SJSA1 (cell line): ENCODE measurements at regions not wholly inside any gene's neighbourhood (a gene's known extent, or its start where the extent isn't known, plus 50 kb on each side); places are given as distances from the start of the nearest gene placed in this dataset.

Experiments used
- DNase-seq, 2 experiments: peaks; one replicate each; pipeline ENCODE4 v3.0.0-alpha.2; 2015 to 2020; ENCODE audit warnings: low spot score in 2 of 2, low read depth in 1 of 2
- H3K27ac ChIP-seq: fragments of 250-450 bp; sonication (Bioruptor Pico); 2 replicates; pipeline ENCODE4 v1.5.1; 2020; ENCODE audit warnings: mild to moderate bottlenecking, moderate library complexity
- H3K27me3 ChIP-seq: fragments of 250-450 bp; sonication (Bioruptor Pico); replicated peaks from 2 replicates; pipeline ENCODE4 v1.5.1; 2020; ENCODE audit warnings: mild to moderate bottlenecking, moderate library complexity
- H3K36me3 ChIP-seq: fragments of 250-450 bp; sonication (Bioruptor Pico); 2 replicates; pipeline ENCODE4 v1.5.1; 2020; ENCODE audit warnings: mild to moderate bottlenecking
- H3K4me1 ChIP-seq: fragments of 250-450 bp; sonication (Bioruptor Pico); replicated peaks from 2 replicates; pipeline ENCODE4 v1.6.1; 2021; ENCODE audit warnings: mild to moderate bottlenecking
- H3K4me3 ChIP-seq: fragments of 250-450 bp; sonication (Bioruptor Pico); 2 replicates; pipeline ENCODE4 v1.5.1; 2020; ENCODE audit warnings: mild to moderate bottlenecking
- H3K9me3 ChIP-seq: fragments of 250-450 bp; sonication (Bioruptor Pico); replicated peaks from 2 replicates; pipeline ENCODE4 v1.5.1; 2020; ENCODE audit warnings: mild to moderate bottlenecking

DNA sequence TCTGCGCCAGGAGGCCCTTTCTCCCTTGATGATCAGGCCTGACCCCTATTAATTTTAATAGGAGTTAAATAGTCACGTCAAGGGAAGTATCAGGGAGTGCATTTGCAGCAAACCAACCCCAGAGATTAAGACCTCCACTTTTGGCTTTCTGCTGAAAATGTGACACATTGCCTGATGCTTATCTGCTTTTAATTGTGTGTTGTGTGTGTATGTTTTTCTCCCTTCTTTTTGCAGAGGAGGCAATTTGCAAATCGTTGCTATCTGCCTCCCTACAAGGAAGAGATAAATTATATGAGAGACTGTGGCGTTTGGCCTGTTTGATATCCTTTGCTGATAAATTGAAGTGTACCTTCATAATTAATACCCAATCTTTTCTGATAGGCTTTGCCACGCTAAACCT, 822.9 kb downstream of the VRK1 start:
- no peaks in the 10 kb centered on the region for H3K27me3 ChIP-seq
- H3K36me3 ChIP-seq = no peaks in the 10 kb centered on the region
- H3K4me1 ChIP-seq = no peaks in the 10 kb centered on the region
- H3K27ac ChIP-seq = no peak overlapping the region
- no peak for DNase-seq
- no peak overlapping the region for H3K4me3 ChIP-seq
- H3K9me3 ChIP-seq = no peaks in the 10 kb centered on the region

GRCh38 chr14:97624985-97625384, 827.8 kb downstream of the VRK1 start:
- H3K4me1 ChIP-seq = no peaks in the 10 kb centered on the region
- no peak for DNase-seq
- no peaks in the 10 kb centered on the region for H3K36me3 ChIP-seq
- no peaks in the 10 kb centered on the region for H3K9me3 ChIP-seq
- no peak overlapping the region for H3K27ac ChIP-seq
- no peak overlapping the region for H3K4me3 ChIP-seq
- H3K27me3 ChIP-seq = no peaks in the 10 kb centered on the region

GRCh38 chr14:97625477-97625876, 828.3 kb downstream of the VRK1 start:
- H3K27ac ChIP-seq = no peak overlapping the region
- H3K4me1 ChIP-seq = no peaks in the 10 kb centered on the region
- H3K9me3 ChIP-seq = no peaks in the 10 kb centered on the region
- no peaks in the 10 kb centered on the region for H3K27me3 ChIP-seq
- DNase-seq = no peak
- no peak overlapping the region for H3K4me3 ChIP-seq
- H3K36me3 ChIP-seq = no peaks in the 10 kb centered on the region

DNA sequence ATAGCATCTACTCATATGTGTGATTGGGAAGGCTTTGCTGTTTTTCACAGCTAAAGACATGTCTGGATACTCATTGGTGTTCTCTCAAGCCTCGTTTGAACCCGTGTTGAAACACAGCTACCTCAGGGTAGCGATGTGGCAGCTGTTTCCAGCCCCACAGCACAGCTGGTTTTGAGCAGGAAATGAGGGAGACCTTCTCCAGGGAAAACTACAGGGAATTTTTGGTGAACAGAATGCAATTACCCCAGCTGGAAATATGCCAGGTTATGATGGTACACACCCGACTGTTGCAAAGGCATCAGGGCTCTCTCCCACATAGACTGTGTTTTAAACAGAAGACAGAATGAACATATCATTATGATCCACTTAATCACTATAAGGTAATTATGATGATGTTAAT, 828.9 kb downstream of the VRK1 start:
- no peaks in the 10 kb centered on the region for H3K4me1 ChIP-seq
- no peak overlapping the region for H3K27ac ChIP-seq
- no peak for DNase-seq
- H3K27me3 ChIP-seq = no peaks in the 10 kb centered on the region
- H3K4me3 ChIP-seq = no peak overlapping the region
- H3K36me3 ChIP-seq = no peaks in the 10 kb centered on the region
- H3K9me3 ChIP-seq = no peaks in the 10 kb centered on the region

- Histone ChIP-seq H3K4me1 (no peaks in the 10 kb centered on the region), H3K27ac (no peak overlapping the region), H3K4me3 (no peak overlapping the region), H3K27me3 (no peaks in the 10 kb centered on the region), H3K9me3 (no peaks in the 10 kb centered on the region), H3K36me3 (no peaks in the 10 kb centered on the region)
- DNase-seq = no peak
Measured at GRCh38 chr14:97630249-97630648, 833.1 kb downstream of the VRK1 start.

GRCh38 chr14:97633131-97633738, 836.1 kb downstream of the VRK1 start:
- Histone ChIP-seq H3K9me3 (no peaks in the 10 kb centered on the region), H3K27ac (no peak overlapping the region), H3K27me3 (no peaks in the 10 kb centered on the region), H3K4me1 (no peaks in the 10 kb centered on the region), H3K4me3 (no peak overlapping the region), H3K36me3 (no peaks in the 10 kb centered on the region)
- no peak for DNase-seq

- no peaks in the 10 kb centered on the region for H3K4me1 ChIP-seq
- H3K27ac ChIP-seq = no peak overlapping the region
- H3K9me3 ChIP-seq = no peaks in the 10 kb centered on the region
- H3K36me3 ChIP-seq = no peaks in the 10 kb centered on the region
- peak overlapping the region; percentile 7; the same call in 1 of the 2 replicates for H3K4me3 ChIP-seq
- H3K27me3 ChIP-seq = no peaks in the 10 kb centered on the region
- peak in 1 of 2 experiments; percentile 3 for DNase-seq
Measured at GRCh38 chr14:97634751-97635150, 837.6 kb downstream of the VRK1 start.

DNA sequence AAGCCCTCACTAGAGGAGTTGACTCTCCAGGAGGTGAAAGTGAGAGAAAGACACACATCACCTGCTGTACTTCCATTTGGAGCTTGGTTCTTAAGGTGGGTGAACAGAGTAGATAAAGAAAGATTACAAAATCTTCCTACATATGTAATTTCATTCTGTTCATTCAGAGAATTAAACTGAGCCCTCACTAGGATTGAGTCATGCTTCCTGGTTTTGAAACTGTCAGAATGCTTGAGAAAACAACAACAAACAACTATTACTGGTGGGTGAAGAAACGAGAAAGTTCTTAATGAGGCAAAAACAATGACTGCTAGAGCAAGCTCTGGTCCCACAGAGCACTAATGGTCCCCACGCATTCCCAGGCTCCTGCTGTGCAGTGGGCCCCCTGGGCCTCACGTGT, 841.7 kb downstream of the VRK1 start:
- Histone ChIP-seq H3K27ac (no peak overlapping the region), H3K4me1 (no peaks in the 10 kb centered on the region), H3K9me3 (no peaks in the 10 kb centered on the region), H3K36me3 (no peaks in the 10 kb centered on the region), H3K4me3 (no peak overlapping the region), H3K27me3 (no peaks in the 10 kb centered on the region)
- DNase-seq = no peak

DNA sequence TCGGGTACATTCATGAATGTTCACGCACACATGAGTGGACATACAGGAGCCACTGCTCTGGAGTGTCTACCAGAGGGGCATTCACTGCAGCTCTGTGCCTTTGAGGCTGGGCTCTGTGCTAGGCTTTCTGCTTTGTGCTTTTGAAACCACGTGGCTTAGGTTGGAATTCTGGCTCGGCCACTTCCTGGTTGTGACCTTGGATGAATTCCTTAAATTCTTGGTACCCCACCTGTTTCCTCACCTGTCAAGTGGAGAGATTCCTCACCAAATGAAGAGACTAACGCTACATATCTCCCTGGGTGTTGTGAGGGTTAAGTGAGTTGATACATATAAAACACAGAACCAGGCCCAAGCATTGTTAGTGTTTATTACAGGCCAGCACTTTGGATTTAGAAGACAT, 842.8 kb downstream of the VRK1 start:
- Histone ChIP-seq H3K36me3 (no peaks in the 10 kb centered on the region), H3K4me1 (no peaks in the 10 kb centered on the region), H3K27ac (no peak overlapping the region), H3K27me3 (no peaks in the 10 kb centered on the region), H3K9me3 (no peaks in the 10 kb centered on the region), H3K4me3 (no peak overlapping the region)
- DNase-seq = no peak

GRCh38 chr14:97641827-97642226, 844.6 kb downstream of the VRK1 start:
- DNase-seq = no peak
- H3K27ac ChIP-seq = no peak overlapping the region
- H3K27me3 ChIP-seq = no peaks in the 10 kb centered on the region
- H3K36me3 ChIP-seq = no peaks in the 10 kb centered on the region
- H3K4me3 ChIP-seq = no peak overlapping the region
- no peaks in the 10 kb centered on the region for H3K4me1 ChIP-seq
- no peaks in the 10 kb centered on the region for H3K9me3 ChIP-seq

DNA sequence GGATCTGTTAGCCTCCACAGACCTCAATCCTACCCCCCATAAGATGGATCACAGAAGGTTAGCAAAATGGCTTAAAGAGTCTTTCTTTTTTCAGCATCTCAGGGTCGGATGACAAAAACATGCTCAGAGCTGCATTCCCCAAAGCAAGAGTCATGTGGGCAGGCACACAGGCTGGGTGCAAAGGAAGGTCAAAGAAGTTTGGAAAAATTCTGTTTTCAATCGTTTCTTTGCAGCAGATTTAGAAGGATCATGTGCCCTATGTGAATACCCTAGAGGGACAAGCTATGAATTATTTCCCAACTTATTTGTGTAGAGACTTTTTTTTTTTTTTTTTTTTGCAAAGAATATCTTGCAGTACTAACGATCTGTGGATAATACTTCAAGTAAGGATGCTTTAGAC, 845.4 kb downstream of the VRK1 start:
- Histone ChIP-seq H3K36me3 (no peaks in the 10 kb centered on the region), H3K4me3 (no peak overlapping the region), H3K27me3 (no peaks in the 10 kb centered on the region), H3K4me1 (no peaks in the 10 kb centered on the region), H3K9me3 (no peaks in the 10 kb centered on the region), H3K27ac (no peak overlapping the region)
- DNase-seq = no peak

DNA sequence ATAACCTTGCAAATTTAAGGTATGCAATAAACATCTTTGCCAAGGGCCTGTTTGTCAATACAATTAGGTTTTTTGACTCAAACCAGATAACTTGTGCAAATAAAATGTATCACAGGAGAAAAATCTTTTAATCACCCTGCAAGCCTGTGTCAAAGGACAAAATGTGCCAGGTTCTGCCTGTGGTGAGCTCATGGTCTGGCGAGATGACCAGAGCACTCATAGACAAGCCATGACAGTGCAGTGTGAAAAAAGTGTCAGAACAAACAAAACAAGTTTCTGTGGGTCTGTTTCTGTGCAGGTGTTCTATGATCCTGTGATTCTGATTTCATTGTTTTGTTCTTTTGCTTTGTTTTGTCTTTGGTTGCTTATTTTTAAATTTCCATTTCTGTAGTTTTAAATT, 847.2 kb downstream of the VRK1 start:
- no peaks in the 10 kb centered on the region for H3K27me3 ChIP-seq
- no peaks in the 10 kb centered on the region for H3K36me3 ChIP-seq
- H3K9me3 ChIP-seq = no peaks in the 10 kb centered on the region
- H3K4me1 ChIP-seq = no peaks in the 10 kb centered on the region
- no peak overlapping the region for H3K4me3 ChIP-seq
- DNase-seq = no peak
- no peak overlapping the region for H3K27ac ChIP-seq

GRCh38 chr14:97649752-97650151, 852.6 kb downstream of the VRK1 start:
- DNase-seq = no peak
- Histone ChIP-seq H3K4me1 (no peaks in the 10 kb centered on the region), H3K36me3 (no peaks in the 10 kb centered on the region)

DNA sequence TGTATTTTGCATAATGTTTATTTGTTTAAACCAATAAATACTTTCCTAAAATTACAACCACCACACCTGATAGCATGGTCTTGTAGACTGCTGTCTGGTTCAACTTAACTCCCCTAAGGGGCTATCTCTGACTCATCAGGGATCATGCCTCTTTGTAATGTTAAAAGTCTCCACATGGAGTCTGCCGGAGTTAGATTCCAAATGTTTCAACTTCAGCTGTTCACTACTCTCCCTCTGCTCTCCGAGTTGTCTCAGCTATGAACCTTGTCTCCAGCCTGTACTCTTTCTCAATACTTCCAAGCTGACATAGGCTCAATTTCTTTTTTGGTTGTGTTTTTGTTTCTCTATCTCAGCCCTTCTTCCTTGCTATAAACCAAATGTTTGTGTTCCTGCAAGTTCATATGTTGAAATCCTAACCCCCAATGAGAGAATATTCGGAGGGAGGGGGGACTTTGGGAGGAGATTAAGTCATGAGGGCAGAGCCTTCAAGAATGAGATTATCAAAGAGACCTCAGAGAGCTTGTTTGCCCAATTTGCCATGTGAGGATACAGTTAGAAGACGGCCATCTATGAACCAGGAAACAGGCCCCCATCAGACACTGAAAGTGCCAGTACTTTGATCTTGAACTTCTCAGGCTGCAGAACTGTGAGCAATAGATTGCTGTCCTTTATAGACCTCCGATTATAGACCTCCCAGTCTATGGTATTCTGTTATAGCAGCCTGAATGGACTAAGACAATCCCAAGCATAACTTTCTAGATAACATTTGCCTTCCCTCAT, 858.2 kb downstream of the VRK1 start:
- Histone ChIP-seq H3K36me3 (no peaks in the 10 kb centered on the region), H3K27ac (no peak overlapping the region), H3K4me1 (no peaks in the 10 kb centered on the region), H3K4me3 (no peak overlapping the region), H3K27me3 (no peaks in the 10 kb centered on the region), H3K9me3 (no peaks in the 10 kb centered on the region)
- no peak for DNase-seq

More at GRCh38 chr14:97649752-97650151, 852.6 kb downstream of the VRK1 start:
- Histone ChIP-seq H3K27ac (no peak overlapping the region), H3K27me3 (no peaks in the 10 kb centered on the region), H3K4me3 (no peak overlapping the region), H3K9me3 (no peaks in the 10 kb centered on the region)
